GM12872 (cell line): ENCODE measurements at regions not wholly inside any gene's neighbourhood (a gene's known extent, or its start where the extent isn't known, plus 50 kb on each side); places are given as distances from the start of the nearest gene placed in this dataset.

Source experiments
- CTCF ChIP-seq: IDR thresholded peaks from 3 replicates; pipeline ENCODE4 v1.5.1; 2011; ENCODE audit warnings: low read depth, mild to moderate bottlenecking, low read length, moderate library complexity; ENCODE audit not compliant: insufficient read depth

DNA sequence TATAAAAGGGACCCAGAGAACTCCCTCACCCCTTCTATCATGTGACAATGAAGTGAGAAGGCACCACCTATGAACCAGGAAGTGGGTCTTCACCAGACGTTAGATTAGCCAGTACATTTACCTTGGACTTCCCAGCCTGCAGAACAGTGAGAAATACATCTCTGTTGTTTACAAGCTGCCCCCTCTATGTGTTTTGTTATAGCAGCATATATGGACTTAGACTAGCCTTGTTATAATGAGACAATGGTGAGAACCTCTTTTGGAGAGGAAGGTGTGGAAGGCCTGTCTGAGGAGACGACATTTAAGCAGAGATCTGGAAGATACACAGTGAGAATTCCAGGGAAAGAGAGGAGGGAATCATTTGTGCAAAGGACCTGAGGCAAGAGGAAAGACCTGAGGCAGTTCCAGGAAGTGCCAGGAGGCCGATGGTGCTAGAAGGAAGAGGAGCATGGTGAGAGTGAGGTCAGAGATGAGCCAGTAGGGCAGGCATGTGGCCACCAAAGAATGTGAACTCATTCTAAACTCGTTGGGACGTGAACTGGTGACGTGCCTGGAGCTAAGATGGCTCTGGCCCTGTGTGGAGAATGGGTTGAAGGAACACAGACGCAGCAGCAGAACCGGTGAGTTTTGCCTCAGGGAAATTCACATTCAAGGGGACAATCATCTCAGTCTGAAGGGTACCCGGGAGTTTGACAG, 98.9 kb upstream of the IRF2BP2 start:
- TF ChIP-seq CTCF = no peak

GRCh38 chr1:234707641-234708040, 97.7 kb upstream of the IRF2BP2 start:
- TF ChIP-seq CTCF = no peak

DNA sequence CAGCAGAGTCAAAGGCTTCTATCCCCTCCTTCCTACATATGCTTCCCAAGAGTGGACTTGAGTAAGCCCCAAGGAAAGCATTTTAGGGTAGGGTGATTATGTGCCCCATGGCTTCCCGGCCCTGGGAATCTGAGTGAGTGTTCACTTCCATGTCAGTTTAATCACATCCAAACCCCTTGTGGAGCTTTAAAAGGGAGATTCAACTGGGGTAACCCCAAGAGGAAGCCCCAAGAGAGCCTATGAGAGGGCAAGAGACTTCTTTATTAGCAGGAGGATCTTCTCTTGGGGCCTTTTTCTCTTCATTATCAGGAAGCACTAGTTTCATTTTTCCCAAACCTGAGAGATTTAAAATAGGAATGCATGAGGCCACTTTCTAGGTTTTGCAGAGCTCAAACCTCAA, 97.0 kb upstream of the IRF2BP2 start:
- no peak for TF ChIP-seq CTCF

DNA sequence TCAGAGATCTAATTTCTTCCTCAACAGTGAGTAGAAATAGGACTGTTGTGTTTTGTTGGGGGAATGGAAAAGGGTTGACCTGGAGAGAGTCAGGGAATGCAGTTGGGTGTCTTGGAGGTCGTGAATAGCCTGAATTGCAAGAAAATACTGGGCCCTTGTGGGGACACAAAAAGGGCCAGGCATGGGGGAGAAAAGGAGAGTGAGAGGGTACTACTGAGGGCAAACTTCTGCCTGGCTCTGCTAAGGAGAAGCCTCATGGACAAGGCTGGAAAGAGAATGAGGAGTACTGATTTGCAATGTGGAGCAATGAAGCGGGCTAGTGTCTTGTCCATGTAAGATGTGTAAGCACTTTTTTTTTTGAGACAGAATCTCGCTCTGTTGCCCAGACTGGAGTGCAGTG, 96.2 kb upstream of the IRF2BP2 start:
- TF ChIP-seq CTCF = no peak

- TF ChIP-seq CTCF = no peak
These were observed 95.6 kb upstream of the IRF2BP2 start for GRCh38 chr1:234705615-234706014.

GRCh38 chr1:234704106-234704887, 94.3 kb upstream of the IRF2BP2 start:
- no peak for TF ChIP-seq CTCF

DNA sequence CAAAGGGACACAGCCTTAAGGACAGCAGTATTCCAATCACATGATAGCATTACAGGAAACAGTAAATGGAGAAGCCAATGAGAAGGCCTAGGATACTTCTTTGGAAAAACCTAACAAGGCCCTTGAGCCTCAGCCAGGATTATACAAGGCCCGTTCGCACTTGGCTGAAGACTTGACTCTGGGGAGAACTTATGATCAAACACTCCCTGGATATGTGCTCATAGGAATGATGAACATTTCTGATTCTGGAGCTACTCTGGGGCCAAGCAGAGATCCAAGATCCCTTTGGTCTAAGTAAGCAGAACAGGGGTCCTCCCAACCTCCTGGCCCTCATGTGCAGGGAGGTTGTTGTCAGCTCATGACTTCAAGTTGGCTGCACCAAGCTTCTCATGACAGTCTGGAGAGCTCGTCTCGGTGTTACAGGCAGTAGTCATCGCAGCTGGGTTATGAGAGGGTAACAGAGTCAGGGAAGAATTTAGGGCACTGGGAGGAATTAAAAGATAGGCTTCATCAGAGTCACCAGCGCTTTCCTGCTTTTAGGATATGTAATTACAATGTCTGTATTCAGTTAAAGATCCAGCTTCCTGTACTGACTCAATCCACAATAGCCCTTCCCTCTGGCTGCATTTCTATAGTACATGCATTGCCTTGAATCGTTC, 92.5 kb upstream of the IRF2BP2 start:
- TF ChIP-seq CTCF = no peak
